ENCODE measurements at regions not wholly inside any gene's neighbourhood (a gene's known extent, or its start where the extent isn't known, plus 50 kb on each side); places are given as distances from the start of the nearest gene placed in this dataset.

- ChIA-PET CTCF (no interaction called here), POLR2A (no interaction called here)
- no peak for ATAC-seq
Observed at GRCh38 chr5:152113401-152113800, 188.8 kb upstream of the GLRA1 start.

GRCh38 chr5:152107220-152107619 lies 182.6 kb upstream of the GLRA1 start:
- intact Hi-C loops (cut with micrococcal nuclease; ENCODE audit: unreplicated experiment): no loop called here
- H3K27me3 ChIP-seq (ENCODE audit: control insufficient read depth, insufficient read depth, low read length): no peaks in the 10 kb centered on the region; the same call in 1 of the 2 replicates
- no peaks in the 10 kb centered on the region for H3K4me1 ChIP-seq (ENCODE audit: control insufficient read depth, insufficient read depth, low read length)
- TF ChIP-seq TCF7L2 (IDR thresholded peaks at IDR 0.05; ENCODE audit: low read depth, low read length) (no peak), POLR2AphosphoS5 (IDR thresholded peaks at IDR 0.05; ENCODE audit: low read depth, low read length) (no peak), SIN3A (IDR thresholded peaks at IDR 0.05; ENCODE audit: borderline replicate concordance, insufficient read depth, low read depth, low read length) (no peak), REST (IDR thresholded peaks at IDR 0.05; ENCODE audit: insufficient read depth in 1 of 2, low read depth in 2 of 2, low read length in 1 of 2) (no peak), CTCF (IDR thresholded peaks at IDR 0.05) (no peak)
- ATAC-seq (no peak), DNase-seq (ENCODE audit: low read depth, low spot score) (no peak)
- ChIA-PET CTCF (no interaction called here), POLR2A (no interaction called here)
- H3K36me3 ChIP-seq (ENCODE audit: control insufficient read depth, insufficient read depth, low read length): no peaks in the 10 kb centered on the region
- in situ Hi-C loops (cut with HindIII; ENCODE audit: low pct_unique_long_range_greater_than_20kb, low sequenced_read_pairs): no loop called here
- no peak overlapping the region for H3K27ac ChIP-seq (ENCODE audit: low read length)
- BruUV-seq (replicated peaks): no TSS peak
- no peak overlapping the region for H3K4me3 ChIP-seq (ENCODE audit: low read depth in 2 of 2, low read length in 2 of 2)
- H3K9me3 ChIP-seq (ENCODE audit: control insufficient read depth, insufficient read depth, low read depth, low read length): no peaks in the 10 kb centered on the region

More at GRCh38 chr5:152113401-152113800, 188.8 kb upstream of the GLRA1 start:
- H3K36me3 ChIP-seq (ENCODE audit: control insufficient read depth, insufficient read depth, low read length): no peaks in the 10 kb centered on the region
- H3K9me3 ChIP-seq (ENCODE audit: control insufficient read depth, insufficient read depth, low read depth, low read length): no peaks in the 10 kb centered on the region
- H3K27me3 ChIP-seq (ENCODE audit: control insufficient read depth, insufficient read depth, low read length): no peaks in the 10 kb centered on the region
- in situ Hi-C loops (cut with HindIII; ENCODE audit: low pct_unique_long_range_greater_than_20kb, low sequenced_read_pairs) (no loop called here), intact Hi-C loops (cut with micrococcal nuclease; ENCODE audit: unreplicated experiment) (no loop called here)
- H3K4me1 ChIP-seq (ENCODE audit: control insufficient read depth, insufficient read depth, low read length): no peaks in the 10 kb centered on the region
- DNase-seq (ENCODE audit: low read depth, low spot score): no peak
- BruUV-seq (replicated peaks): no TSS peak
- no peak overlapping the region for H3K27ac ChIP-seq (ENCODE audit: low read length)
- TF ChIP-seq REST (IDR thresholded peaks at IDR 0.05; ENCODE audit: insufficient read depth in 1 of 2, low read depth in 2 of 2, low read length in 1 of 2) (no peak), CTCF (IDR thresholded peaks at IDR 0.05) (no peak), TCF7L2 (IDR thresholded peaks at IDR 0.05; ENCODE audit: low read depth, low read length) (no peak), POLR2AphosphoS5 (IDR thresholded peaks at IDR 0.05; ENCODE audit: low read depth, low read length) (no peak), SIN3A (IDR thresholded peaks at IDR 0.05; ENCODE audit: borderline replicate concordance, insufficient read depth, low read depth, low read length) (no peak)
- H3K4me3 ChIP-seq (ENCODE audit: low read depth in 2 of 2, low read length in 2 of 2): no peak overlapping the region
